ENCODE measurements at regions not wholly inside any gene's neighbourhood (a gene's known extent, or its start where the extent isn't known, plus 50 kb on each side); places are given as distances from the start of the nearest gene placed in this dataset.

DNA sequence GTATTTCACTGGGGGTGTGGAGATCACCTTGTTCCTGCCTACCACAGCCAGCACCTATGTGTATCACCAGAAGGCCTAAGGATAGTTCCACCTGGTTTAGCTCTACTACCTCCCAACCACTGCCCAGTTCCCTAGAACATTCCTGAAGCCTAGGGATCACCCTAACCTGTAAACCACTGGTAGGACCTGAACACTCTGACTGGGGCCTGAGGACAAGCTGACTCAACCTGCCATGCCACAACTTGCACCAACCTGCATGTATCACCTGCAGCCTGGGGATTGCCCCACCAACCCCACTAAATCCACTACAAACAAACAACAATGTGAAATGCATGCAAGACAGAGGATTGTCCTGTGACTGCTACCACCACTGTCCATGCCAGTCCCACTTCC lies 128.1 kb downstream of the KIF2B start:
- TF ChIP-seq EZH2 (IDR thresholded peaks at IDR 0.05; ENCODE audit: low read length): no peak
- TF ChIP-seq, protein P1, sequence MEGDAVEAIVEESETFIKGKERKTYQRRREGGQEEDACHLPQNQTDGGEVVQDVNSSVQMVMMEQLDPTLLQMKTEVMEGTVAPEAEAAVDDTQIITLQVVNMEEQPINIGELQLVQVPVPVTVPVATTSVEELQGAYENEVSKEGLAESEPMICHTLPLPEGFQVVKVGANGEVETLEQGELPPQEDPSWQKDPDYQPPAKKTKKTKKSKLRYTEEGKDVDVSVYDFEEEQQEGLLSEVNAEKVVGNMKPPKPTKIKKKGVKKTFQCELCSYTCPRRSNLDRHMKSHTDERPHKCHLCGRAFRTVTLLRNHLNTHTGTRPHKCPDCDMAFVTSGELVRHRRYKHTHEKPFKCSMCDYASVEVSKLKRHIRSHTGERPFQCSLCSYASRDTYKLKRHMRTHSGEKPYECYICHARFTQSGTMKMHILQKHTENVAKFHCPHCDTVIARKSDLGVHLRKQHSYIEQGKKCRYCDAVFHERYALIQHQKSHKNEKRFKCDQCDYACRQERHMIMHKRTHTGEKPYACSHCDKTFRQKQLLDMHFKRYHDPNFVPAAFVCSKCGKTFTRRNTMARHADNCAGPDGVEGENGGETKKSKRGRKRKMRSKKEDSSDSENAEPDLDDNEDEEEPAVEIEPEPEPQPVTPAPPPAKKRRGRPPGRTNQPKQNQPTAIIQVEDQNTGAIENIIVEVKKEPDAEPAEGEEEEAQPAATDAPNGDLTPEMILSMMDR (optimal IDR thresholded peaks at IDR 0.05 in 1 of 3, IDR thresholded peaks at IDR 0.05 in 1 of 3, conservative IDR thresholded peaks at IDR 0.05 in 1 of 3; ENCODE audit: extremely low read depth in 1 of 3, insufficient read depth in 2 of 3, low read length in 3 of 3): no peak
- no peaks in the 10 kb centered on the region for H3K27me3 ChIP-seq (ENCODE audit: control insufficient read depth, extremely low read depth, insufficient read depth, low read length)
- H3K4me3 ChIP-seq (ENCODE audit: control insufficient read depth in 2 of 3, extremely low read depth in 1 of 3, insufficient read depth in 2 of 3, low read depth in 1 of 3, low read length in 3 of 3): no peak overlapping the region
- no peak overlapping the region for H3K9ac ChIP-seq (ENCODE audit: control insufficient read depth, extremely low read depth, insufficient read depth, low read length)
- no peaks in the 10 kb centered on the region for H3K9me3 ChIP-seq (ENCODE audit: control insufficient read depth, low read depth, low read length)
- peak; percentile 96 for DNase-seq (ENCODE audit: low read depth, low spot score)
- H4K20me1 ChIP-seq (ENCODE audit: control insufficient read depth, extremely low read depth, insufficient read depth, low read length): no peaks in the 10 kb centered on the region
- no peak overlapping the region for H3K4me2 ChIP-seq (ENCODE audit: control insufficient read depth, extremely low read depth, insufficient read depth, low read depth, low read length)
- H3K9me1 ChIP-seq (ENCODE audit: control insufficient read depth, extremely low read depth, insufficient read depth, low read length): no peaks in the 10 kb centered on the region
- no peak overlapping the region for H2AFZ ChIP-seq (ENCODE audit: control insufficient read depth, low read length)
- H3K27ac ChIP-seq (ENCODE audit: control insufficient read depth, insufficient read depth, low read length): peak overlapping the region; percentile 40
- FAIRE-seq: peak; percentile 84
- no peaks in the 10 kb centered on the region for H3K79me2 ChIP-seq (ENCODE audit: control insufficient read depth, insufficient read depth, low read length)
- peaks cover 7% of the 10 kb centered on the region for H3K4me1 ChIP-seq (ENCODE audit: control insufficient read depth, extremely low read depth, insufficient read depth, low read length)
- no peaks in the 10 kb centered on the region for H3K36me3 ChIP-seq (ENCODE audit: control insufficient read depth in 2 of 2, extremely low read depth in 1 of 2, insufficient read depth in 2 of 2, low read length in 2 of 2)
- dilution Hi-C loops (cut with MboI; ENCODE audit: extremely low pct_ligation_motif_present, low sequenced_read_pairs): no loop called here

DNA sequence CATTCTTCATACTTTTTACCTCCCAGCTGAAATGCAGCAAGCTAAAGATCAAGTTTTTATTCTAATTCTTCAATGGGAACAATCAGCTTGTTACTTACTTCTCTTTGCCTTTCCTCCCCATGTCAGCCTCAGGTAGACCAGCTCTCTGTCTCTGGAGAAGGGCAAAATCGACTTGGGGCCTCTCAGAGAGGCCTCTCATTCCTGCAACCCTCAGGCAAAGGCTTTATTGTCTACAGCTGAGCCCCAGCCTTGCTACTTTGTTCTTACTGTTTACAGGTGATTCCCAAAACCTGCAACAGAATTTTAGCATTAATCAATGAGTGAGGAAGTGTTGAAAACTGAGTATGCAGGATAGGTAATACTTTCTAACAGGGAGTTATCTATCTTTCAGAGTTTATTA lies 148.6 kb downstream of the KIF2B start:
- no peaks in the 10 kb centered on the region for H3K36me3 ChIP-seq (ENCODE audit: control insufficient read depth in 2 of 2, extremely low read depth in 1 of 2, insufficient read depth in 2 of 2, low read length in 2 of 2)
- no peaks in the 10 kb centered on the region for H4K20me1 ChIP-seq (ENCODE audit: control insufficient read depth, extremely low read depth, insufficient read depth, low read length)
- TF ChIP-seq, protein P1 (optimal IDR thresholded peaks at IDR 0.05 in 1 of 3, IDR thresholded peaks at IDR 0.05 in 1 of 3, conservative IDR thresholded peaks at IDR 0.05 in 1 of 3; ENCODE audit: extremely low read depth in 1 of 3, insufficient read depth in 2 of 3, low read length in 3 of 3): no peak
- no peak for TF ChIP-seq EZH2 (IDR thresholded peaks at IDR 0.05; ENCODE audit: low read length)
- H3K9me1 ChIP-seq (ENCODE audit: control insufficient read depth, extremely low read depth, insufficient read depth, low read length): no peaks in the 10 kb centered on the region
- H2AFZ ChIP-seq (ENCODE audit: control insufficient read depth, low read length): no peak overlapping the region
- dilution Hi-C loops (cut with MboI; ENCODE audit: extremely low pct_ligation_motif_present, low sequenced_read_pairs): no loop called here
- no peaks in the 10 kb centered on the region for H3K27me3 ChIP-seq (ENCODE audit: control insufficient read depth, extremely low read depth, insufficient read depth, low read length)
- FAIRE-seq (no peak), DNase-seq (ENCODE audit: low read depth, low spot score) (no peak)
- no peaks in the 10 kb centered on the region for H3K9me3 ChIP-seq (ENCODE audit: control insufficient read depth, low read depth, low read length)
- no peak overlapping the region for H3K4me3 ChIP-seq (ENCODE audit: control insufficient read depth in 2 of 3, extremely low read depth in 1 of 3, insufficient read depth in 2 of 3, low read depth in 1 of 3, low read length in 3 of 3)
- H3K27ac ChIP-seq (ENCODE audit: control insufficient read depth, insufficient read depth, low read length): no peak overlapping the region
- H3K4me1 ChIP-seq (ENCODE audit: control insufficient read depth, extremely low read depth, insufficient read depth, low read length): no peaks in the 10 kb centered on the region
- H3K9ac ChIP-seq (ENCODE audit: control insufficient read depth, extremely low read depth, insufficient read depth, low read length): no peak overlapping the region
- H3K79me2 ChIP-seq (ENCODE audit: control insufficient read depth, insufficient read depth, low read length): no peaks in the 10 kb centered on the region
- H3K4me2 ChIP-seq (ENCODE audit: control insufficient read depth, extremely low read depth, insufficient read depth, low read depth, low read length): no peak overlapping the region
